ENCODE measurements at regions not wholly inside any gene's neighbourhood (a gene's known extent, or its start where the extent isn't known, plus 50 kb on each side); places are given as distances from the start of the nearest gene placed in this dataset.

DNA sequence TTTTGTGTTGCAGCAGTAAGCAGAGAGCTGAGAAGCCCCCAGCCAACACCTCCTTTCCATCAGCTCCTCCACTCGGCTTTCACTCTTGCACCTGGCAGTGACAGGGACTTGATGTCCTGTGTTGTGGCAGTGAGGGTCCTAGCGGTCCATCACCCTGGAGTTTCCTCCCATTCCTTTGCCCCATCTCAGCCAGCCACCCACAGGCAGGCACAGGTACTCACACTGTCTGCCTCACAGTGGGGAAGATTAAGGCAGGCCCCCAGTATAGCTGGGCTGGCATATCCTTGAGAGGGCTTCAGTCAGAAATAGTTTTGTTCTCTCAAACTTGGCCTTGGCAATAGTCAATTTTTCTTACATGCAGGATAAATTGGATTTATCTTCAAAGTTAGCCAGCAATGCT is 362.7 kb downstream of the GADD45G start:
- TF ChIP-seq, protein P1, sequence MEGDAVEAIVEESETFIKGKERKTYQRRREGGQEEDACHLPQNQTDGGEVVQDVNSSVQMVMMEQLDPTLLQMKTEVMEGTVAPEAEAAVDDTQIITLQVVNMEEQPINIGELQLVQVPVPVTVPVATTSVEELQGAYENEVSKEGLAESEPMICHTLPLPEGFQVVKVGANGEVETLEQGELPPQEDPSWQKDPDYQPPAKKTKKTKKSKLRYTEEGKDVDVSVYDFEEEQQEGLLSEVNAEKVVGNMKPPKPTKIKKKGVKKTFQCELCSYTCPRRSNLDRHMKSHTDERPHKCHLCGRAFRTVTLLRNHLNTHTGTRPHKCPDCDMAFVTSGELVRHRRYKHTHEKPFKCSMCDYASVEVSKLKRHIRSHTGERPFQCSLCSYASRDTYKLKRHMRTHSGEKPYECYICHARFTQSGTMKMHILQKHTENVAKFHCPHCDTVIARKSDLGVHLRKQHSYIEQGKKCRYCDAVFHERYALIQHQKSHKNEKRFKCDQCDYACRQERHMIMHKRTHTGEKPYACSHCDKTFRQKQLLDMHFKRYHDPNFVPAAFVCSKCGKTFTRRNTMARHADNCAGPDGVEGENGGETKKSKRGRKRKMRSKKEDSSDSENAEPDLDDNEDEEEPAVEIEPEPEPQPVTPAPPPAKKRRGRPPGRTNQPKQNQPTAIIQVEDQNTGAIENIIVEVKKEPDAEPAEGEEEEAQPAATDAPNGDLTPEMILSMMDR (IDR thresholded peaks at IDR 0.05) = no peak
- Histone ChIP-seq H3K4me1 (no peaks in the 10 kb centered on the region), H3K9me3 (no peaks in the 10 kb centered on the region), H3K27ac (no peak overlapping the region), H3K36me3 (no peaks in the 10 kb centered on the region), H3K4me3 (no peak overlapping the region), H3K27me3 (no peaks in the 10 kb centered on the region)
- DNase-seq (ENCODE audit: low spot score in 2 of 2) = no peak
- intact Hi-C loops (cut with DNase I) = no loop called here

DNA sequence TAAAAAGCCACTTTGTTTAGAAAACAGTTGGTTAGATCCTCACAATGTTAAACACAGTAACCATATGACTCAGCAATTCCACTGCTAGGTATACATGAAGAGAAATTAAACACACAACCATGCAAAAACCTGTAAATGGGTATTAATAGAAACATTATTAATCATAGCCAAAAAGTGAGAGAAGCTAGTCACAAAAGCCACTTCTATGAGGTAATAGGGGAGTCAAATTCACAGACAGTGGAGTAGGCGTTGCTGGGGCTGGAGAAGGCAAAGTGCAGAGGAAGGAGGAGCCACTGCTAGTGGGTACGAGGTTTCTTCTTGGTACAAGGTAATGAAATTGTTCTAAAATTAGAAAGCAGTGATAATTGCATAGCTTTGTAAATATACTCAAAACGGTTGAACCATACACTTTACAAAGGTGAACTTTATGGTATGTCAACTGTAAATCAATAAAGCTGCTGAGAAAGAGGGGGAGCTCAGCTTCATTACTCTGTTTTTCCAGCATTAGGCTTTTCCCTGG is 364.4 kb downstream of the GADD45G start:
- H3K27me3 ChIP-seq = no peaks in the 10 kb centered on the region
- intact Hi-C loops (cut with DNase I) = no loop called here
- H3K36me3 ChIP-seq = no peaks in the 10 kb centered on the region
- no peak for DNase-seq (ENCODE audit: low spot score in 2 of 2)
- no peaks in the 10 kb centered on the region for H3K4me1 ChIP-seq
- H3K27ac ChIP-seq = no peak overlapping the region
- no peaks in the 10 kb centered on the region for H3K9me3 ChIP-seq
- TF ChIP-seq, protein P1 (IDR thresholded peaks at IDR 0.05) = no peak
- H3K4me3 ChIP-seq = no peak overlapping the region

DNA sequence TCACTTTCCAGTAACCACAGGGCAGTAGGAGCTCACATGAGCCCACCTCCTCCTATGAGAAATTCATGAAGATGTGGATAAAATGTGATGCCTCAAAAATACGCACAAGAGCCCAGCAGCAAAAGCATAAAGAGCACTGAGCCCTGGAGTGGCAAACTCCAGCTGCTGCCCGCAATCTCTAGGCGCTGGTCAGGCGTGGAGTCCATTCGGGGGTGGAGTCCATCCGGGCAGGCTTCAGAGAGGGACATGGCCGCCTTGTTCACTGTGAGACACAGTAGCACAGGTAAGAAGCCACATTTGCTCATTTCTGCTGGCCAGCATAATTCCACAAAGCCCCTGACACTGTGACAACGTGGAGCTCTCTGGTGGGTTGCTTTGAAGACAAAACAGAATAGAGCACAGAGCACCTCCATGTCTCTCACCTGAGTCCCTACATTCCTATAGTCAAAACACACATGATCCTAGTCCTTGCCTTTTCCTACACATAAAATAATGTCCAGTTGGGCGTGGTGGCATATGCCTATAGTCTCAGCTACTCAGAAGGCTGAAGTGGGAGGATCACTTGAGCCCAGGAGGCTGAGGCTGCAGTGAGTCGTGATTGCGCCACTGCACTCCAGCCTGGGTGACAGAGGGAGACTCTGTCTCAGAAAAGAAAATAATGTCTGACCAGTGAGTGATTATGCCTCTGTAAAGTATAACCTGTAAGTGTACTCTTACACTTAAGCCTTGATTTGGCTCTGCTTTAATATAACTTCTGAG is 365.2 kb downstream of the GADD45G start:
- intact Hi-C loops (cut with DNase I) = loop anchor here (10.0 kb wide), 1 partner anchor 135 kb away; no protein-coding TSS in a partner anchor
- Histone ChIP-seq H3K36me3 (no peaks in the 10 kb centered on the region), H3K27ac (no peak overlapping the region), H3K4me3 (no peak overlapping the region), H3K9me3 (no peaks in the 10 kb centered on the region), H3K27me3 (no peaks in the 10 kb centered on the region), H3K4me1 (no peaks in the 10 kb centered on the region)
- TF ChIP-seq, protein P1 (IDR thresholded peaks at IDR 0.05) = no peak
- DNase-seq (ENCODE audit: low spot score in 2 of 2) = no peak

DNA sequence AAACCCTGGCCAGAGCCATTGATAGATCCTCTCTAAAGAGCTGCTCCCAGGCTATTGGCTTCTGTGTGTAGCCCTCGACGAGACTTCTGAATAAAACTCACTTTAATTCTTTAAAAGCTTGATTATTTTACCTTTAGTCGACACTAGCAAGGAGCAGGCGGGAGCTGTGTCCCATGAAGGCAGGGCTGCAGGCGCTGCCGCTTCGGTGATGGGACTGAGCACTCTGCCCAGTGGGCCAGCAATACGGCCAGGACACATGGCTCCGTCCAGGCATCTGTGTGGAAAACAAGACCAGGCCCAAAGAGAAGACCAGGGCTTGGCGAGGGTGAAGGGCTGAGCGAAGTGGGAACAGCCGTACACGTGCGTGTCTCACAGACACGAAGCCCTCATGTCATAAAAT is 365.9 kb downstream of the GADD45G start:
- H3K36me3 ChIP-seq = no peaks in the 10 kb centered on the region
- DNase-seq (ENCODE audit: low spot score in 2 of 2) = no peak
- no peaks in the 10 kb centered on the region for H3K4me1 ChIP-seq
- H3K9me3 ChIP-seq = no peaks in the 10 kb centered on the region
- intact Hi-C loops (cut with DNase I) = loop anchor here (10.0 kb wide), 1 partner anchor 134 kb away; no protein-coding TSS in a partner anchor
- no peaks in the 10 kb centered on the region for H3K27me3 ChIP-seq
- no peak overlapping the region for H3K4me3 ChIP-seq
- TF ChIP-seq, protein P1 (IDR thresholded peaks at IDR 0.05) = no peak
- no peak overlapping the region for H3K27ac ChIP-seq

DNA sequence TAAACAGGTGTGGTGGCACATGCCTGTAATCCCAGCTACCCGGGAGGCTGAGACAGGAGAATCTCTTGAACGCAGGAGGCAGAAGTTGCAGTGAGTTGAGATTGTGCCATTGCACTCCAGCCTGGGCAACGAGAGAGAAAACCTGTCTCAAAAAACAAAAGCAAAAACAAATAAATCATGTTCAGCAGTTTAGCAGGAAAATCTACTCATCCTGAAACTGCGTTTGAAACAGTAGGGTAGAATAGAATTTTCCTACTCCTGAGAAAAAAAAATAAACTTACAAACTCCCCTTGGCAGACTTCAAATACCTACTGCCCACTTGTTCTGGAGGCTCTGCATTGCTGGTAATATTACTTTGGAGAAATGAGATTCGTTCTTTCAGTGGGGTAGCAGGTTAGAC is 367.7 kb downstream of the GADD45G start:
- Histone ChIP-seq H3K9me3 (no peaks in the 10 kb centered on the region), H3K27ac (no peak overlapping the region), H3K4me3 (no peak overlapping the region), H3K4me1 (no peaks in the 10 kb centered on the region), H3K36me3 (no peaks in the 10 kb centered on the region), H3K27me3 (no peaks in the 10 kb centered on the region)
- intact Hi-C loops (cut with DNase I) = loop anchor here (10.0 kb wide), 1 partner anchor 132 kb away; no protein-coding TSS in a partner anchor
- DNase-seq (ENCODE audit: low spot score in 2 of 2) = no peak
- TF ChIP-seq, protein P1 (IDR thresholded peaks at IDR 0.05) = no peak

All from ascending aorta (tissue), 2 donors.